ENCODE measurements at regions not wholly inside any gene's neighbourhood (a gene's known extent, or its start where the extent isn't known, plus 50 kb on each side); places are given as distances from the start of the nearest gene placed in this dataset.

- TF ChIP-seq CTCF (IDR thresholded peaks at IDR 0.05), result no peak
- TF ChIP-seq POLR2A (IDR thresholded peaks at IDR 0.05), result no peak
- TF ChIP-seq POLR2AphosphoS5 (IDR thresholded peaks at IDR 0.05), result no peak
These were observed 159.8 kb upstream of the MEF2C start for GRCh38 chr5:89042746-89043145.
